HUES64 (cell line): ENCODE measurements at regions not wholly inside any gene's neighbourhood (a gene's known extent, or its start where the extent isn't known, plus 50 kb on each side); places are given as distances from the start of the nearest gene placed in this dataset.

Experiments
- H3K27ac ChIP-seq: 2 replicates; pipeline ENCODE4 v1.7.0; 2013; ENCODE audit warnings: low read depth, low read length, inconsistent platforms
- H3K27me3 ChIP-seq: 2 replicates; pipeline ENCODE4 v1.6.1; 2013; ENCODE audit warnings: mild to moderate bottlenecking, low read length; ENCODE audit not compliant: insufficient read depth
- H3K36me3 ChIP-seq: 2 replicates; pipeline ENCODE4 v1.6.1; 2013; ENCODE audit warnings: mild to moderate bottlenecking, low read length; ENCODE audit not compliant: insufficient read depth
- H3K4me1 ChIP-seq: 2 replicates; pipeline ENCODE4 v1.6.1; 2013; ENCODE audit warnings: mild to moderate bottlenecking, low read length, moderate library complexity; ENCODE audit not compliant: insufficient read depth
- H3K4me3 ChIP-seq: 2 replicates; pipeline ENCODE4 v1.5.1; 2013; ENCODE audit warnings: mild to moderate bottlenecking, low read length, moderate library complexity
- H3K9ac ChIP-seq: 2 replicates; pipeline ENCODE4 v1.6.1; 2013; ENCODE audit warnings: mild to moderate bottlenecking, low read depth, low read length
- H3K9me3 ChIP-seq: 2 replicates; pipeline ENCODE4 v1.6.1; 2013; ENCODE audit warnings: low read depth, low read length; ENCODE audit not compliant: insufficient read depth
- WGBS: fragments of 150-250, 120-280 bp; methylation state at CpG from one replicate; pipeline ENCODE4 v1.1.7; 2013; ENCODE audit warnings: missing lambda C conversion rate; 5-methylcytosine and 5-hydroxymethylcytosine counted together

- Histone ChIP-seq H3K36me3 (no peaks in the 10 kb centered on the region), H3K27ac (no peak overlapping the region), H3K4me1 (no peaks in the 10 kb centered on the region), H3K4me3 (no peak overlapping the region), H3K9me3 (no peaks in the 10 kb centered on the region), H3K9ac (no peak overlapping the region), H3K27me3 (no peaks in the 10 kb centered on the region)
- 100% methylated on average over 1 of the region's 3 CpGs for WGBS
Measured at GRCh38 chr2:146108993-146109392, 1589.1 kb upstream of the ZEB2 start.

GRCh38 chr2:146094185-146094584 is 1574.3 kb upstream of the ZEB2 start:
- 92% methylated on average over 3 of the region's 3 CpGs for WGBS
- H3K9ac ChIP-seq = no peak overlapping the region
- H3K4me3 ChIP-seq = no peak overlapping the region
- no peaks in the 10 kb centered on the region for H3K4me1 ChIP-seq
- H3K9me3 ChIP-seq = peaks cover 40% of the 10 kb centered on the region
- no peaks in the 10 kb centered on the region for H3K36me3 ChIP-seq
- no peaks in the 10 kb centered on the region for H3K27me3 ChIP-seq
- H3K27ac ChIP-seq = no peak overlapping the region

GRCh38 chr2:146081459-146081858 is 1561.5 kb upstream of the ZEB2 start:
- H3K36me3 ChIP-seq = no peaks in the 10 kb centered on the region

DNA sequence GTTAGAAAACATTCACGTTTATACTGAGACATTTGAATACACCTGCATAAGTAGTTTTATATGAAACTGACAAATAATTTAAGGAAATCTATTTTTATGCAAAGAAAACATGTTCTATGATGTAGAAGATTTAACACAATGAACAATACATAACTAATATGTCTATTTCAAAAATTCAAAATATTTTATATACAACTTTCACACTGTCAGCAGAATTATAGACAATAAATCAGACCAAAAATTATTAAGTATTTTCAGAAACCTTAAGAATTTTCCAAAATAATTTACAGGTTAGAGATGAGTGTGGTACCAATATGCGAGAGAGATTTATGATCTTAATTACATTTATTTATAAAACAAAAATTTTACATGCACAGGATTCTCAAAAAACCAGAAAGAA is 1561.0 kb upstream of the ZEB2 start:
- no peaks in the 10 kb centered on the region for H3K36me3 ChIP-seq
- H3K27me3 ChIP-seq = no peaks in the 10 kb centered on the region
- H3K9ac ChIP-seq = no peak overlapping the region
- H3K4me3 ChIP-seq = no peak overlapping the region
- no peaks in the 10 kb centered on the region for H3K4me1 ChIP-seq
- no CpG with 5 or more reads among the region's 2 CpGs for WGBS
- H3K27ac ChIP-seq = no peak overlapping the region
- H3K9me3 ChIP-seq = no peaks in the 10 kb centered on the region

More at GRCh38 chr2:146081459-146081858, 1561.5 kb upstream of the ZEB2 start:
- Histone ChIP-seq H3K27ac (no peak overlapping the region), H3K4me1 (no peaks in the 10 kb centered on the region), H3K4me3 (no peak overlapping the region), H3K9ac (no peak overlapping the region), H3K27me3 (no peaks in the 10 kb centered on the region), H3K9me3 (no peaks in the 10 kb centered on the region)
- no CpG with 5 or more reads among the region's 1 CpG for WGBS

- H3K9me3 ChIP-seq = no peaks in the 10 kb centered on the region
- no peaks in the 10 kb centered on the region for H3K27me3 ChIP-seq
- no peaks in the 10 kb centered on the region for H3K4me1 ChIP-seq
- no peak overlapping the region for H3K4me3 ChIP-seq
- no peak overlapping the region for H3K9ac ChIP-seq
- WGBS = no CpG with 5 or more reads among the region's 1 CpG
- no peak overlapping the region for H3K27ac ChIP-seq
- H3K36me3 ChIP-seq = no peaks in the 10 kb centered on the region
Measured at GRCh38 chr2:146079216-146079615, 1559.3 kb upstream of the ZEB2 start.

- no peaks in the 10 kb centered on the region for H3K4me1 ChIP-seq
- H3K9me3 ChIP-seq = no peaks in the 10 kb centered on the region
- no peaks in the 10 kb centered on the region for H3K27me3 ChIP-seq
- 86% methylated on average over 1 of the region's 1 CpG for WGBS
- no peaks in the 10 kb centered on the region for H3K36me3 ChIP-seq
- H3K4me3 ChIP-seq = no peak overlapping the region
- H3K27ac ChIP-seq = no peak overlapping the region
- no peak overlapping the region for H3K9ac ChIP-seq
Measured at GRCh38 chr2:146077156-146077555, 1557.2 kb upstream of the ZEB2 start.

- Histone ChIP-seq H3K27me3 (no peaks in the 10 kb centered on the region), H3K27ac (no peak overlapping the region)
Measured at GRCh38 chr2:146068051-146068450, 1548.1 kb upstream of the ZEB2 start.

DNA sequence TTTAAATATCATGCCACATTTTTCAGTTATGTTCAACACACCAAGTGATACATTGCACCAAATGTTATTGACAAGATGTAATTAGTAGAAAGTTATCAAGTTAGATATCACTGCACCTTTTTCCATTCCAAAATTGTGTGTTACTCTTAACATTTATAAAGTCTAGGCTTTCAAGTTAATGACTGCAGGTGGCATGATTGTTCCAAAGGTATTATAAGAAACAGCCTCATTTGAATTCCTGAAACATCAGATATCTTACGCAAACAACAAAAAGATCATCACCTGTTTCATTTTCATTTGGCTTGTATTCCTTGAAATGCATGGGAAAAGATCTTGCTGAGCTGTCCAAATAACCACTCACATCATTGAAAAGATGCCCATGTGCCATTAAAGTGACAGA is 1528.2 kb upstream of the ZEB2 start:
- no peaks in the 10 kb centered on the region for H3K36me3 ChIP-seq
- 100% methylated on average over 1 of the region's 1 CpG for WGBS

More at GRCh38 chr2:146068051-146068450, 1548.1 kb upstream of the ZEB2 start:
- no peaks in the 10 kb centered on the region for H3K4me1 ChIP-seq
- peaks cover 19% of the 10 kb centered on the region; the same call in 1 of the 2 replicates for H3K9me3 ChIP-seq
- no peak overlapping the region for H3K9ac ChIP-seq
- no peaks in the 10 kb centered on the region for H3K36me3 ChIP-seq
- H3K4me3 ChIP-seq = no peak overlapping the region

DNA sequence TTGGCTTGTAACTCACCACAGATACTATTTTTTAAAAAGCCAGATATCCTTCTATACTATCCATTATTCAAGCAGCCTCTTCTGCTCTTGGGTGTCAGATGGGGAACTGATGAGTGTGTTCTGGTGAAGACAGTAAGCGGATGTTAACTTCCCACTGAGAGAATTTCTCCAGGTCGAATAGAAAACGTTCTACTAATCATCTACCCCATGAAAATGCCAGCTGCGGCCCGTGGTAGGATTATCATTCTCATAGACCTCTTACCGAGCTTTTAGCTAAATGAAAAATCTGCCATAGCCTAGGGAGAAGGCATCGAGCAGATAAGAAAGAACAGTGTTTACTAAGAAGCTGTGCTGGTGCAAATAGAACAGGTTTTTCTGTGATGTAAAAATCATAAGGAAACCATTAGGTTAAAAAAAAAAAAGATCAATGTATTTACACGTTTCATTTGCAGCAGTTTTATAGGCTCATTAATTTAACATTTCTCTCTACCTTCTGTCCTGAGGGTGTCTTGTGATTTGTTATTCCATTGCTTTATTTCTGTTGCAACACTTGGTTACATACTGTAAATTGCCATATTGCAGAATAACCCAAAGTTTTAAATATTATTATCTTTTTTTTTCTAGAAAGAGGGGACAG is 1521.5 kb upstream of the ZEB2 start:
- Histone ChIP-seq H3K27ac (no peak overlapping the region), H3K9ac (no peak overlapping the region), H3K27me3 (no peaks in the 10 kb centered on the region), H3K36me3 (no peaks in the 10 kb centered on the region), H3K9me3 (no peaks in the 10 kb centered on the region), H3K4me3 (no peak overlapping the region), H3K4me1 (0 out of 2 replicates have a peak, but pooled peaks cover 7% of the 10 kb centered on the region)
- 52% methylated on average over 6 of the region's 8 CpGs for WGBS

More for the DNA sequence above, 1528.2 kb upstream of the ZEB2 start:
- H3K9me3 ChIP-seq = no peaks in the 10 kb centered on the region
- H3K27me3 ChIP-seq = no peaks in the 10 kb centered on the region
- H3K4me3 ChIP-seq = no peak overlapping the region
- H3K9ac ChIP-seq = no peak overlapping the region
- H3K27ac ChIP-seq = no peak overlapping the region
- no peaks in the 10 kb centered on the region for H3K4me1 ChIP-seq

- 91% methylated on average over 3 of the region's 3 CpGs for WGBS
- no peak overlapping the region for H3K27ac ChIP-seq
- H3K4me3 ChIP-seq = no peak overlapping the region
Measured at GRCh38 chr2:146040051-146040450, 1520.1 kb upstream of the ZEB2 start.

DNA sequence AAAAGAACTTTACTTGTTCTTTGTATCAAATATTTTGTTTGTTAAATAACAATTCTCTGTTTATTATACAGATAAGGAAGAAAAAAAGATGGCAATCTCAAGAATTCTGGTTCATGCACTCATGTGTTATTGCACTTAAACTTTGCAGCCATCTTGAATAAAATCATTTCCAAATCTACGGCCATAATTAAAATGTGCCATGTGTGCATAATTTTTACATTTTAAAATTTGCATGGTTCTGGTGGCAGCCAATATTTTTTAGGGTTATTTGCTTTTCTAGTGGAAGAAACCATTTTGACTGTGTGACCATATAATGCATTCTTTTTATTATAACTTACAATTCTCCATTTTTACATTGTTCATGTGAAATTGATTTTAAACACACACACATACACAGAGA is 1518.1 kb upstream of the ZEB2 start:
- H3K27ac ChIP-seq = no peak overlapping the region
- no peaks in the 10 kb centered on the region for H3K9me3 ChIP-seq
- no peak overlapping the region for H3K9ac ChIP-seq
- no peak overlapping the region for H3K4me3 ChIP-seq
- 0 out of 2 replicates have a peak, but pooled peaks cover 7% of the 10 kb centered on the region for H3K4me1 ChIP-seq
- WGBS = no CpG with 5 or more reads among the region's 1 CpG
- H3K27me3 ChIP-seq = no peaks in the 10 kb centered on the region
- no peaks in the 10 kb centered on the region for H3K36me3 ChIP-seq

More at GRCh38 chr2:146040051-146040450, 1520.1 kb upstream of the ZEB2 start:
- Histone ChIP-seq H3K4me1 (0 out of 2 replicates have a peak, but pooled peaks cover 7% of the 10 kb centered on the region), H3K9ac (no peak overlapping the region), H3K9me3 (no peaks in the 10 kb centered on the region), H3K36me3 (no peaks in the 10 kb centered on the region), H3K27me3 (no peaks in the 10 kb centered on the region)
